HEK293T (cell line): ENCODE measurements at regions not wholly inside any gene's neighbourhood (a gene's known extent, or its start where the extent isn't known, plus 50 kb on each side); places are given as distances from the start of the nearest gene placed in this dataset.

ENCODE experiments used
- ARNT ChIP-seq: fragments of 450-650 bp; IDR thresholded peaks from 2 replicates; pipeline ENCODE4 v1.6.1; 2017; ENCODE audit warnings: mild to moderate bottlenecking
- BHLHE40 ChIP-seq: fragments of 450-650 bp; IDR thresholded peaks from 2 replicates; pipeline ENCODE4 v1.6.1; 2016; ENCODE audit warnings: mild to moderate bottlenecking, moderate library complexity, borderline replicate concordance
- CTBP1 ChIP-seq: fragments of 450-650 bp; IDR thresholded peaks from 2 replicates; pipeline ENCODE4 v1.6.1; 2016; ENCODE audit warnings: borderline replicate concordance
- ELF4 ChIP-seq: fragments of 450-650 bp; IDR thresholded peaks from 2 replicates; pipeline ENCODE4 v1.6.1; 2017; ENCODE audit warnings: antibody characterized with exemption
- FOXK2 ChIP-seq: fragments of 450-650 bp; IDR thresholded peaks from 2 replicates; pipeline ENCODE4 v1.6.1; 2016; ENCODE audit warnings: mild to moderate bottlenecking
- FOXM1 ChIP-seq: fragments of 450-650 bp; IDR thresholded peaks from 2 replicates; pipeline ENCODE4 v1.6.1; 2017; ENCODE audit warnings: mild to moderate bottlenecking, borderline replicate concordance
- LEF1 ChIP-seq: fragments of 450-650 bp; IDR thresholded peaks from 2 replicates; pipeline ENCODE4 v1.6.1; 2017; ENCODE audit warnings: mild to moderate bottlenecking, borderline replicate concordance
- NFRKB ChIP-seq: fragments of 450-650 bp; IDR thresholded peaks from 2 replicates; pipeline ENCODE4 v1.6.1; 2016; ENCODE audit warnings: mild to moderate bottlenecking, moderate library complexity
- TF ChIP-seq, protein P1 (sequence below): fragments of 450-650 bp; IDR thresholded peaks from 2 replicates; pipeline ENCODE4 v1.6.1; 2016

DNA sequence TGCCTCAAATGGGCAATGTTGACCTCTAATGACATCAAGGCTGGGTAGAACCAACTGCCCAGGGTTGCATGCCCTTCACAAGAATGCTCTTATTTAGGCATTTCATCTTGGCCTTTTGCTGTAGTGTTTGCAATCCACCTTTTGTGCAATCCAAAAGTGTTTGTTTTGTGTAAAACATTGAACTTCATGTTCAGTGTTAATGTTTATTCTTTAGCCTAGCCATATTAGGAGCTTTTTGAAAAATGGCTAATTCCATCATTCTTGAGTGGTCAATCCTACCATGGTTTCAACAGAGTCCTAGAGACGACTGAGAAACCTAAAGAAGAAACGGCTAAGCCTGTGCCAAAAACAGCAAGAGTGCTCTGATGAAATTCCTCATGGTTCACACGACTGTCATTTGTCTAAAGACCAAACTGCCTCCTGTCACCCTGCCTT, 279.6 kb upstream of the PRDM1 start:
- TF ChIP-seq ELF4 (no peak), FOXK2 (no peak), ARNT (no peak), FOXM1 (no peak), CTBP1 (no peak), BHLHE40 (no peak), NFRKB (no peak), LEF1 (no peak)
- TF ChIP-seq, protein P1, sequence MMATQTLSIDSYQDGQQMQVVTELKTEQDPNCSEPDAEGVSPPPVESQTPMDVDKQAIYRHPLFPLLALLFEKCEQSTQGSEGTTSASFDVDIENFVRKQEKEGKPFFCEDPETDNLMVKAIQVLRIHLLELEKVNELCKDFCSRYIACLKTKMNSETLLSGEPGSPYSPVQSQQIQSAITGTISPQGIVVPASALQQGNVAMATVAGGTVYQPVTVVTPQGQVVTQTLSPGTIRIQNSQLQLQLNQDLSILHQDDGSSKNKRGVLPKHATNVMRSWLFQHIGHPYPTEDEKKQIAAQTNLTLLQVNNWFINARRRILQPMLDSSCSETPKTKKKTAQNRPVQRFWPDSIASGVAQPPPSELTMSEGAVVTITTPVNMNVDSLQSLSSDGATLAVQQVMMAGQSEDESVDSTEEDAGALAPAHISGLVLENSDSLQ, result no peak
